ENCODE measurements at regions not wholly inside any gene's neighbourhood (a gene's known extent, or its start where the extent isn't known, plus 50 kb on each side); places are given as distances from the start of the nearest gene placed in this dataset.
A peak's percentile ranks its signal among the peaks of the same experiment; 100 is the strongest.

DNA sequence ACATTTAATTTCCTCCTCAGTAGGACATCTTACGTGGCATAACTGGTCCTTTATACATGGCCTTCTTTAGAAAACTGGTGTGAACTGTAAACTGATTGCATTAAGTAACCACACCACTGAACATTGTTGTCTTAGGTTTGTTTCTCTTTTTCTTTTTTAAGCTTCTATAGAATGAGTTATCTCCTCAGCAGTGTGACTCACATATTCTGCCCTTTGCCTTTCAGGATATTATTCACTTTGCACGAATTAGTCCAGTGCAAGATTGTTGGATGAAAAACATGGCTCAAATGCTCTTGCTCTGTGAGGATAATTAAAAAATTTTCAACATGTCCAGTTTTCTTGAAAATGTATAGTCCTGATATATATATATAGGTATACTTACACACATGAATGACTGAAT lies 147.6 kb downstream of the KBTBD8 start:
- TF ChIP-seq EGR1 (IDR thresholded peaks at IDR 0.05) = no peak
- TF ChIP-seq EP300 (IDR thresholded peaks at IDR 0.05; ENCODE audit: borderline replicate concordance) = no peak
- TF ChIP-seq YY1 (IDR thresholded peaks at IDR 0.05; ENCODE audit: low read depth) = no peak
- TF ChIP-seq CEBPB (IDR thresholded peaks at IDR 0.05) = no peak
- no peak for TF ChIP-seq TAF1 (IDR thresholded peaks at IDR 0.05; ENCODE audit: low read depth)
- TF ChIP-seq NFIC (IDR thresholded peaks at IDR 0.05) = no peak

DNA sequence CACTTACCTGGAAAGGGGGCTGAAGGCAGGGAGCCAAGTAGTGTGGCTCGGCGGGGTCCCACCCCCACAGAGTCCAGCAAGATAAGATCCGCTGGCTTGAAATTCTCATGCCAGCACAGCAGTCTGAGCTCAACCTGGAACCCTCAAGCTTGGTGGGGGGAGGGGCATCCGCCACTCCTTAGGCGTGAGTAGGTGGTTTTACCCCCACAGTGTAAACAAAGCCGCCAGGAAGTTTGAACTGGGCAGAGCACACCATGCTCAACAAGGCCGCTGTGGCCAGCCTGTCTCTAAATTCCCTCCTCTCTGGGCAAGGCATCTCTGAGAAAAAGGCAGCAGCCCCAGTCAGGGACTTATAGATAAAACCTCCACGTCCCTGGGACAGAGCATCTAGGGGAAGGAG lies 156.3 kb downstream of the KBTBD8 start:
- TF ChIP-seq, protein P1, sequence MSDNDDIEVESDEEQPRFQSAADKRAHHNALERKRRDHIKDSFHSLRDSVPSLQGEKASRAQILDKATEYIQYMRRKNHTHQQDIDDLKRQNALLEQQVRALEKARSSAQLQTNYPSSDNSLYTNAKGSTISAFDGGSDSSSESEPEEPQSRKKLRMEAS (IDR thresholded peaks at IDR 0.05) = no peak
- TF ChIP-seq CREB1 (IDR thresholded peaks at IDR 0.05; ENCODE audit: low read depth) (no peak), EP300 (IDR thresholded peaks at IDR 0.05; ENCODE audit: borderline replicate concordance) (no peak), EGR1 (IDR thresholded peaks at IDR 0.05) (no peak), TAF1 (IDR thresholded peaks at IDR 0.05; ENCODE audit: low read depth) (no peak), ZBTB7A (IDR thresholded peaks at IDR 0.05; ENCODE audit: low read depth) (no peak), CEBPB (IDR thresholded peaks at IDR 0.05) (no peak)

DNA sequence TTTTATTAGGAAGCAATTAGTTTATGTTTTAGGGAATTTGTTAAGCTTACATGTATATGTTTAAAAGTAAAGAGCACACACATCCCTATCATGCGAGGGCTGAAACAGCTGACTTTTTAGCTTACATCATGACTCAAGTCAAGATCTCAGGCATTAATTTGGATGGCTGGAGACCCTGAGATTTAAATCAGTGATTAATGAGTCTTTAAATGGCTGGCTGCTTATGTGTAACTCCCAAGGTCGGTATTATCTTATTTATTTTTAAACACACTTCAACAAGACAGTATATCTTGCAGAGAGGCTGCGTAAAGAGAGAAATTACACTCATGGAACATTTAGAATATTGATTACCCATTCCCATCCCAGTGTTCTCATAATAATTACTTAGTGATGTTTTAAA lies 169.4 kb downstream of the KBTBD8 start:
- TF ChIP-seq ZBTB7A (IDR thresholded peaks at IDR 0.05; ENCODE audit: low read depth) = no peak
- TF ChIP-seq, protein P1 (IDR thresholded peaks at IDR 0.05) = no peak
- TF ChIP-seq NFIC (IDR thresholded peaks at IDR 0.05) = no peak
- TF ChIP-seq TAF1 (IDR thresholded peaks at IDR 0.05; ENCODE audit: low read depth) = no peak
- no peak for TF ChIP-seq EP300 (IDR thresholded peaks at IDR 0.05; ENCODE audit: borderline replicate concordance)
- no peak for TF ChIP-seq TEAD4 (IDR thresholded peaks at IDR 0.05)
- TF ChIP-seq YY1 (IDR thresholded peaks at IDR 0.05; ENCODE audit: low read depth) = no peak
- TF ChIP-seq, protein P2, sequence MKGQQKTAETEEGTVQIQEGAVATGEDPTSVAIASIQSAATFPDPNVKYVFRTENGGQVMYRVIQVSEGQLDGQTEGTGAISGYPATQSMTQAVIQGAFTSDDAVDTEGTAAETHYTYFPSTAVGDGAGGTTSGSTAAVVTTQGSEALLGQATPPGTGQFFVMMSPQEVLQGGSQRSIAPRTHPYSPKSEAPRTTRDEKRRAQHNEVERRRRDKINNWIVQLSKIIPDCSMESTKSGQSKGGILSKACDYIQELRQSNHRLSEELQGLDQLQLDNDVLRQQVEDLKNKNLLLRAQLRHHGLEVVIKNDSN (IDR thresholded peaks at IDR 0.05) = no peak
- no peak for TF ChIP-seq CREB1 (IDR thresholded peaks at IDR 0.05; ENCODE audit: low read depth)
- no peak for TF ChIP-seq RAD21 (IDR thresholded peaks at IDR 0.05; ENCODE audit: low read depth)
- no peak for TF ChIP-seq TCF12 (IDR thresholded peaks at IDR 0.05; ENCODE audit: low read depth)
- TF ChIP-seq CEBPB (IDR thresholded peaks at IDR 0.05) = no peak
- no peak for TF ChIP-seq FOXM1 (IDR thresholded peaks at IDR 0.05; ENCODE audit: borderline replicate concordance, low read depth)
- TF ChIP-seq, protein P3, sequence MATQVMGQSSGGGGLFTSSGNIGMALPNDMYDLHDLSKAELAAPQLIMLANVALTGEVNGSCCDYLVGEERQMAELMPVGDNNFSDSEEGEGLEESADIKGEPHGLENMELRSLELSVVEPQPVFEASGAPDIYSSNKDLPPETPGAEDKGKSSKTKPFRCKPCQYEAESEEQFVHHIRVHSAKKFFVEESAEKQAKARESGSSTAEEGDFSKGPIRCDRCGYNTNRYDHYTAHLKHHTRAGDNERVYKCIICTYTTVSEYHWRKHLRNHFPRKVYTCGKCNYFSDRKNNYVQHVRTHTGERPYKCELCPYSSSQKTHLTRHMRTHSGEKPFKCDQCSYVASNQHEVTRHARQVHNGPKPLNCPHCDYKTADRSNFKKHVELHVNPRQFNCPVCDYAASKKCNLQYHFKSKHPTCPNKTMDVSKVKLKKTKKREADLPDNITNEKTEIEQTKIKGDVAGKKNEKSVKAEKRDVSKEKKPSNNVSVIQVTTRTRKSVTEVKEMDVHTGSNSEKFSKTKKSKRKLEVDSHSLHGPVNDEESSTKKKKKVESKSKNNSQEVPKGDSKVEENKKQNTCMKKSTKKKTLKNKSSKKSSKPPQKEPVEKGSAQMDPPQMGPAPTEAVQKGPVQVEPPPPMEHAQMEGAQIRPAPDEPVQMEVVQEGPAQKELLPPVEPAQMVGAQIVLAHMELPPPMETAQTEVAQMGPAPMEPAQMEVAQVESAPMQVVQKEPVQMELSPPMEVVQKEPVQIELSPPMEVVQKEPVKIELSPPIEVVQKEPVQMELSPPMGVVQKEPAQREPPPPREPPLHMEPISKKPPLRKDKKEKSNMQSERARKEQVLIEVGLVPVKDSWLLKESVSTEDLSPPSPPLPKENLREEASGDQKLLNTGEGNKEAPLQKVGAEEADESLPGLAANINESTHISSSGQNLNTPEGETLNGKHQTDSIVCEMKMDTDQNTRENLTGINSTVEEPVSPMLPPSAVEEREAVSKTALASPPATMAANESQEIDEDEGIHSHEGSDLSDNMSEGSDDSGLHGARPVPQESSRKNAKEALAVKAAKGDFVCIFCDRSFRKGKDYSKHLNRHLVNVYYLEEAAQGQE (IDR thresholded peaks at IDR 0.05; ENCODE audit: low read depth) = no peak
- TF ChIP-seq EGR1 (IDR thresholded peaks at IDR 0.05) = no peak

DNA sequence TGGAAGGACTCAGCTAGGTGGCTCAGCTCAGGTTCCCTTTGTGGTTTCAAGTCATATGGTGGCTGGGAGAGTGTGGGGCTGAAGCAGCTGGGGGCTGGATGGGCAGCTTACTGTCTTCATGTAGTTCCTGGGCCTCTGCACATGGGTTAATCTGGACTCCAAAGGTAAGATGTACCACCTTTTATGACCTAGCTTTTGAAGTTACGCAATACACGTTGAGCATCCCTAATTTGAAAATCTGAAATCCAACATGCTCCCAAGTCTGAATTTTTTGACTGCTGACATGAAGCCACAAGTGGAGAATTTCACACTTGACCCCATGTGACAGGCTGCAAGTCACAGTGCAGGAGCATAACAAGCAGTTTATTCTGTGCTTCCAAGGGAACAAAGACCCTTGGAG lies 173.7 kb downstream of the KBTBD8 start:
- TF ChIP-seq TAF1 (IDR thresholded peaks at IDR 0.05; ENCODE audit: low read depth) (no peak), CEBPB (IDR thresholded peaks at IDR 0.05) (peak; percentile 45; the same call in 1 of the 2 replicates)

DNA sequence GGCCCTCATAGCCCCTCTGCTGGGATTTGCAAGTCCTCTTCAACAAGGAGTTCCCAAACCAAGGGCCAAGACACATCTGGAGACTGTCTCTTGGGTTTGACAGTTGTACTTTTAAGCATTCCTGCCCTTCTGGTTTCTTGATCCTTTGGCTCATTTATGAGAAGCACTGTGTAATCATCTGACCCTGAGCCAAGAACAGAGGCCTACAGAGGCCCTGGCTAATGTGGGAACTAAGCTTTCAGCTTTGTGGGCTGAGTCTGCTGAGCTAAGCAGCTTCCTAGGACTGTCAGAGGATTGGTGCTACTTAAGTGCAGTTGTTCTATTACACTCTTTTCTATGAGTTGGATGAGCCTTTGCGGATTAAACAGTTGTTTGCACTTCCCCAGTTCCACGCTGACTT lies 178.3 kb downstream of the KBTBD8 start:
- TF ChIP-seq CREB1 (IDR thresholded peaks at IDR 0.05; ENCODE audit: low read depth) (no peak), TAF1 (IDR thresholded peaks at IDR 0.05; ENCODE audit: low read depth) (no peak), EP300 (IDR thresholded peaks at IDR 0.05; ENCODE audit: borderline replicate concordance) (no peak), ZBTB7A (IDR thresholded peaks at IDR 0.05; ENCODE audit: low read depth) (no peak), TCF12 (IDR thresholded peaks at IDR 0.05; ENCODE audit: low read depth) (no peak), EGR1 (IDR thresholded peaks at IDR 0.05) (no peak), YY1 (IDR thresholded peaks at IDR 0.05; ENCODE audit: low read depth) (no peak), RAD21 (IDR thresholded peaks at IDR 0.05; ENCODE audit: low read depth) (no peak), TEAD4 (IDR thresholded peaks at IDR 0.05) (no peak), CEBPB (IDR thresholded peaks at IDR 0.05) (no peak), FOXM1 (IDR thresholded peaks at IDR 0.05; ENCODE audit: borderline replicate concordance, low read depth) (no peak), NFIC (IDR thresholded peaks at IDR 0.05) (no peak)
- TF ChIP-seq, protein P3 (IDR thresholded peaks at IDR 0.05; ENCODE audit: low read depth) = no peak
- TF ChIP-seq, protein P1 (IDR thresholded peaks at IDR 0.05) = no peak
- TF ChIP-seq, protein P2 (IDR thresholded peaks at IDR 0.05) = no peak

DNA sequence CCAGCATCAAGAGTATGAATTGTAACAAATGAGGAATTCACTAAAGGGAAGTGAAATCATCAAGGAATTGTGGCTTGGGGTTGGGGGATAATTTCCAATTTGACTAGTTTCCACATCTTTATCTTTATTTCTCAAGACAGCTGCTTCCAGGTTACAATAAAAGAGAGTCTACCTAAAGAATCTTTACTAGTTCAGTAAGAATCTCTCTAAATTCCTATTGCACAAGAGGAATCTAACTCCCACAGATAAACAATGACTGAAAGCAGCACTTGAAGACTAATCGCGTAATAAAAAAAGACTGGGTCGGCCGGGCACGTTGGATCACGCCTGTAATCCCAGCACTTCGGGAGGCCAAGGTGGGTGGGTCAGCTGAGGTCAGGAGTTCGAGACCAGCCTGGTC lies 194.4 kb downstream of the KBTBD8 start:
- no peak for TF ChIP-seq RAD21 (IDR thresholded peaks at IDR 0.05; ENCODE audit: low read depth)
- TF ChIP-seq EP300 (IDR thresholded peaks at IDR 0.05; ENCODE audit: borderline replicate concordance) = no peak
- TF ChIP-seq, protein P2 (IDR thresholded peaks at IDR 0.05) = no peak

Data from Ishikawa (cell line).